ENCODE measurements at regions not wholly inside any gene's neighbourhood (a gene's known extent, or its start where the extent isn't known, plus 50 kb on each side); places are given as distances from the start of the nearest gene placed in this dataset.

GRCh38 chr22:48603621-48604320, 1223.9 kb downstream of the BRD1 start:
- H3K4me3 ChIP-seq (ENCODE audit: low read depth, low read length): no peak overlapping the region
- no peak for DNase-seq (ENCODE audit: low read depth)
- TF ChIP-seq CTCF (IDR thresholded peaks at IDR 0.05; ENCODE audit: control insufficient read depth, extremely low read depth, insufficient read depth): no peak

- DNase-seq (ENCODE audit: low read depth): no peak
- H3K4me3 ChIP-seq (ENCODE audit: low read depth, low read length): no peak overlapping the region
- TF ChIP-seq CTCF (IDR thresholded peaks at IDR 0.05; ENCODE audit: control insufficient read depth, extremely low read depth, insufficient read depth): no peak
Observed at GRCh38 chr22:48602805-48603518, 1224.7 kb downstream of the BRD1 start.

- no peak for DNase-seq (ENCODE audit: low read depth)
- H3K4me3 ChIP-seq (ENCODE audit: low read depth, low read length): no peak overlapping the region
- no peak for TF ChIP-seq CTCF (IDR thresholded peaks at IDR 0.05; ENCODE audit: control insufficient read depth, extremely low read depth, insufficient read depth)
Observed at GRCh38 chr22:48600681-48601080, 1227.0 kb downstream of the BRD1 start.

GRCh38 chr22:48600171-48600570, 1227.5 kb downstream of the BRD1 start:
- no peak for TF ChIP-seq CTCF (IDR thresholded peaks at IDR 0.05; ENCODE audit: control insufficient read depth, extremely low read depth, insufficient read depth)
- no peak for DNase-seq (ENCODE audit: low read depth)

GRCh38 chr22:48599346-48599745, 1228.3 kb downstream of the BRD1 start:
- H3K4me3 ChIP-seq (ENCODE audit: low read depth, low read length): no peak overlapping the region
- no peak for TF ChIP-seq CTCF (IDR thresholded peaks at IDR 0.05; ENCODE audit: control insufficient read depth, extremely low read depth, insufficient read depth)
- no peak for DNase-seq (ENCODE audit: low read depth)

More at GRCh38 chr22:48600171-48600570, 1227.5 kb downstream of the BRD1 start:
- H3K4me3 ChIP-seq (ENCODE audit: low read depth, low read length): no peak overlapping the region

- H3K4me3 ChIP-seq (ENCODE audit: low read depth, low read length): no peak overlapping the region
- no peak for DNase-seq (ENCODE audit: low read depth)
- no peak for TF ChIP-seq CTCF (IDR thresholded peaks at IDR 0.05; ENCODE audit: control insufficient read depth, extremely low read depth, insufficient read depth)
Observed at GRCh38 chr22:48596111-48596850, 1231.4 kb downstream of the BRD1 start.
